ENCODE measurements at regions not wholly inside any gene's neighbourhood (a gene's known extent, or its start where the extent isn't known, plus 50 kb on each side); places are given as distances from the start of the nearest gene placed in this dataset.
"Not testable (repeated sequence)": the region's sequence is repeated elsewhere in the genome, so short reads cannot be mapped to it uniquely, and the experiment has no call there.

- ATAC-seq (replicated peaks in 6 of 8), result no peak
- WGBS, 10 experiments, result 73% methylated on average over 3 of the region's 3 CpGs; no CpG with 5 or more reads in 9 of the 10 experiments
- in situ Hi-C loops (cut with MboI; ENCODE audit: low pct_unique_long_range_greater_than_20kb in 2 of 9, low sequenced_read_pairs in 9 of 9, unreplicated experiment in 9 of 9), result loop anchor here in 5 of 9 experiments (25.0 kb wide), 4 partner anchors 99 to 224 kb away; partner anchors contain the start of gene IL1RN (in 3 of the 5)
- no peaks in the 10 kb centered on the region for H3K4me1 ChIP-seq (replicated peaks in 1 of 2)
- no peak overlapping the region for H3K4me3 ChIP-seq
- no peak overlapping the region for H3K27ac ChIP-seq
Observed at GRCh38 chr2:113361051-113361450, 76.4 kb upstream of the ZNG1B start.

- no peak overlapping the region for H3K4me3 ChIP-seq
Observed at GRCh38 chr2:113357071-113357470, 78.3 kb upstream of the PAX8 start.

GRCh38 chr2:113356284-113356683 is 77.6 kb upstream of the PAX8 start:
- in situ Hi-C loops (cut with MboI; ENCODE audit: low pct_unique_long_range_greater_than_20kb in 2 of 9, low sequenced_read_pairs in 9 of 9, unreplicated experiment in 9 of 9), result loop anchor here in 5 of 9 experiments (25.0 kb wide), 4 partner anchors 94 to 219 kb away; partner anchors contain the start of gene IL1RN (in 3 of the 5)
- 33 to 100% (median 98%) methylated on average over 1 to 5 of the region's 5 CpGs; no CpG with 5 or more reads in 1 of the 10 experiments for WGBS, 10 experiments
- ATAC-seq (replicated peaks in 6 of 8); H3K4me3 ChIP-seq; H3K27ac ChIP-seq; H3K4me1 ChIP-seq (replicated peaks in 1 of 2): not testable (repeated sequence)

More at GRCh38 chr2:113357071-113357470, 78.3 kb upstream of the PAX8 start:
- Histone ChIP-seq H3K27ac (no peak overlapping the region), H3K4me1 (replicated peaks in 1 of 2) (peaks cover 2 to 8% of the 10 kb centered on the region in 2 donors)
- WGBS, 10 experiments, result 0 to 100% (median 82%) methylated on average over 1 to 3 of the region's 3 CpGs; no CpG with 5 or more reads in 5 of the 10 experiments
- in situ Hi-C loops (cut with MboI; ENCODE audit: low pct_unique_long_range_greater_than_20kb in 2 of 9, low sequenced_read_pairs in 9 of 9, unreplicated experiment in 9 of 9), result loop anchor here in 5 of 9 experiments (25.0 kb wide), 4 partner anchors 95 to 220 kb away; partner anchors contain the start of gene IL1RN (in 3 of the 5)
- no peak for ATAC-seq (replicated peaks in 6 of 8)

GRCh38 chr2:113355339-113356015 is 76.8 kb upstream of the PAX8 start:
- ATAC-seq (replicated peaks in 6 of 8), result peak in 1 of 8 experiments; percentile 29
- H3K4me1 ChIP-seq (replicated peaks in 1 of 2); H3K27ac ChIP-seq; H3K4me3 ChIP-seq: not testable (repeated sequence)
- in situ Hi-C loops (cut with MboI; ENCODE audit: low pct_unique_long_range_greater_than_20kb in 2 of 9, low sequenced_read_pairs in 9 of 9, unreplicated experiment in 9 of 9), result loop anchor here in 5 of 9 experiments (25.0 kb wide), 4 partner anchors 93 to 218 kb away; partner anchors contain the start of gene IL1RN (in 3 of the 5)
- 65 to 73% (median 69%) methylated on average over 2 to 3 of the region's 8 CpGs; no CpG with 5 or more reads in 7 of the 10 experiments for WGBS, 10 experiments

- no peak overlapping the region for H3K4me3 ChIP-seq
- 44 to 92% (median 60%) methylated on average over 1 to 8 of the region's 8 CpGs; no CpG with 5 or more reads in 1 of the 10 experiments for WGBS, 10 experiments
- in situ Hi-C loops (cut with MboI; ENCODE audit: low pct_unique_long_range_greater_than_20kb in 2 of 9, low sequenced_read_pairs in 9 of 9, unreplicated experiment in 9 of 9), result loop anchor here in 5 of 9 experiments (25.0 kb wide), 4 partner anchors 89 to 214 kb away; partner anchors contain the start of gene IL1RN (in 3 of the 5)
- no peak overlapping the region for H3K27ac ChIP-seq
- ATAC-seq (replicated peaks in 6 of 8), result no peak
- peaks cover 2 to 8% of the 10 kb centered on the region in 2 donors for H3K4me1 ChIP-seq (replicated peaks in 1 of 2)
Observed at GRCh38 chr2:113351375-113352355, 72.9 kb upstream of the PAX8 start.

- H3K27ac ChIP-seq; in situ Hi-C loops (cut with MboI; ENCODE audit: low pct_unique_long_range_greater_than_20kb in 2 of 9, low sequenced_read_pairs in 9 of 9, unreplicated experiment in 9 of 9); H3K4me3 ChIP-seq; ATAC-seq (replicated peaks in 6 of 8): not testable (repeated sequence)
- H3K4me1 ChIP-seq (replicated peaks in 1 of 2), result peaks cover 13 to 14% of the 10 kb centered on the region in 2 donors
- 80 to 100% methylated on average over 1 of the region's 1 CpG; no CpG with 5 or more reads in 8 of the 10 experiments for whole genome bisulfite sequencing, 10 experiments
Observed at GRCh38 chr2:113343800-113344199, 65.1 kb upstream of the PAX8 start.

GRCh38 chr2:113342650-113343049 is 63.9 kb upstream of the PAX8 start:
- in situ Hi-C loops (cut with MboI; ENCODE audit: low pct_unique_long_range_greater_than_20kb in 2 of 9, low sequenced_read_pairs in 9 of 9, unreplicated experiment in 9 of 9), result no loop called here
- ATAC-seq (replicated peaks in 6 of 8), result no peak
- 31 to 100% (median 63%) methylated on average over 1 to 8 of the region's 9 CpGs; no CpG with 5 or more reads in 1 of the 10 experiments for WGBS, 10 experiments

GRCh38 chr2:113341870-113342253 is 63.1 kb upstream of the PAX8 start:
- H3K27ac ChIP-seq; H3K4me3 ChIP-seq; in situ Hi-C loops (cut with MboI; ENCODE audit: low pct_unique_long_range_greater_than_20kb in 2 of 9, low sequenced_read_pairs in 9 of 9, unreplicated experiment in 9 of 9): not testable (repeated sequence)
- ATAC-seq (replicated peaks in 6 of 8), result peak in 5 of 8 experiments; percentile 77 to 89 (median 85)
- H3K4me1 ChIP-seq (replicated peaks in 1 of 2), result peaks cover 13 to 14% of the 10 kb centered on the region in 2 donors
- 14 to 100% (median 72%) methylated on average over 1 to 3 of the region's 3 CpGs; no CpG with 5 or more reads in 5 of the 10 experiments for WGBS, 10 experiments

More at GRCh38 chr2:113342650-113343049, 63.9 kb upstream of the PAX8 start:
- Histone ChIP-seq H3K27ac (no peak overlapping the region), H3K4me1 (replicated peaks in 1 of 2) (peaks cover 13 to 14% of the 10 kb centered on the region in 2 donors), H3K4me3 (no peak overlapping the region)

GRCh38 chr2:113341191-113341869 is 62.6 kb upstream of the PAX8 start:
- 57 to 72% (median 63%) methylated on average over 1 to 4 of the region's 8 CpGs; no CpG with 5 or more reads in 6 of the 10 experiments for WGBS, 10 experiments
- Histone ChIP-seq H3K27ac (no peak overlapping the region), H3K4me3 (no peak overlapping the region), H3K4me1 (replicated peaks in 1 of 2) (peaks cover 13 to 14% of the 10 kb centered on the region in 2 donors)
- ATAC-seq (replicated peaks in 6 of 8), result peak in 5 of 8 experiments; percentile 47 to 77 (median 69)
- in situ Hi-C loops (cut with MboI; ENCODE audit: low pct_unique_long_range_greater_than_20kb in 2 of 9, low sequenced_read_pairs in 9 of 9, unreplicated experiment in 9 of 9), result no loop called here

GRCh38 chr2:113337809-113338208 is 59.1 kb upstream of the PAX8 start:
- no peak overlapping the region for H3K4me3 ChIP-seq
- no peak for ATAC-seq (replicated peaks in 6 of 8)
- WGBS, 10 experiments, result 0 to 100% (median 75%) methylated on average over 1 to 4 of the region's 5 CpGs; no CpG with 5 or more reads in 2 of the 10 experiments
- no peak overlapping the region for H3K27ac ChIP-seq
- peaks cover 27 to 30% of the 10 kb centered on the region in 2 donors for H3K4me1 ChIP-seq (replicated peaks in 1 of 2)
- in situ Hi-C loops (cut with MboI; ENCODE audit: low pct_unique_long_range_greater_than_20kb in 2 of 9, low sequenced_read_pairs in 9 of 9, unreplicated experiment in 9 of 9), result no loop called here

- H3K4me3 ChIP-seq; H3K27ac ChIP-seq; in situ Hi-C loops (cut with MboI; ENCODE audit: low pct_unique_long_range_greater_than_20kb in 2 of 9, low sequenced_read_pairs in 9 of 9, unreplicated experiment in 9 of 9): not testable (repeated sequence)
- peak in 3 of 8 experiments; percentile 92 to 94 (median 94) for ATAC-seq (replicated peaks in 6 of 8)
- 0 to 80% (median 60%) methylated on average over 1 to 3 of the region's 3 CpGs; no CpG with 5 or more reads in 5 of the 10 experiments for WGBS, 10 experiments
- H3K4me1 ChIP-seq (replicated peaks in 1 of 2), result peaks cover 17 to 18% of the 10 kb centered on the region in 2 donors
Observed at GRCh38 chr2:113336040-113336439, 57.3 kb upstream of the PAX8 start.

- peaks cover 16 to 21% of the 10 kb centered on the region in 2 donors for H3K4me1 ChIP-seq (replicated peaks in 1 of 2)
- in situ Hi-C loops (cut with MboI; ENCODE audit: low pct_unique_long_range_greater_than_20kb in 2 of 9, low sequenced_read_pairs in 9 of 9, unreplicated experiment in 9 of 9), result no loop called here
- no peak overlapping the region for H3K4me3 ChIP-seq
- H3K27ac ChIP-seq, result no peak overlapping the region
- WGBS, 10 experiments, result 0 to 90% (median 32%) methylated on average over 1 to 5 of the region's 5 CpGs; no CpG with 5 or more reads in 1 of the 10 experiments
- peak in 5 of 8 experiments; percentile 32 to 65 (median 52) for ATAC-seq (replicated peaks in 6 of 8)
Observed at GRCh38 chr2:113334147-113334546, 55.4 kb upstream of the PAX8 start.

All from motor neuron (in vitro differentiated cells).